GM21717 (cell line): ENCODE measurements at regions not wholly inside any gene's neighbourhood (a gene's known extent, or its start where the extent isn't known, plus 50 kb on each side); places are given as distances from the start of the nearest gene placed in this dataset.
A peak's percentile ranks its signal among the peaks of the same experiment; 100 is the strongest.

Source experiments
- ATAC-seq: cut with Tn5 transposase; IDR thresholded peaks from one replicate; pipeline ENCODE4 v1.9.1; 2021; ENCODE audit warnings: mild to moderate bottlenecking, moderate library complexity; ENCODE audit not compliant: unreplicated experiment

- ATAC-seq: no peak
Observed at GRCh38 chr18:21991886-21992285, 177.5 kb upstream of the GATA6 start.

GRCh38 chr18:21996351-21996826 is 173.0 kb upstream of the GATA6 start:
- ATAC-seq: no peak

GRCh38 chr18:21997207-21998143 is 171.9 kb upstream of the GATA6 start:
- ATAC-seq: peak; percentile 68

GRCh38 chr18:21998486-21998885 is 170.9 kb upstream of the GATA6 start:
- no peak for ATAC-seq

GRCh38 chr18:22001912-22002487 is 167.4 kb upstream of the GATA6 start:
- no peak for ATAC-seq

GRCh38 chr18:22005191-22005841 is 164.1 kb upstream of the GATA6 start:
- ATAC-seq: no peak

- no peak for ATAC-seq
Observed at GRCh38 chr18:22006458-22006857, 162.9 kb upstream of the GATA6 start.

- ATAC-seq: no peak
Observed at GRCh38 chr18:22009242-22009641, 160.1 kb upstream of the GATA6 start.

- ATAC-seq: no peak
Observed at GRCh38 chr18:22013993-22014392, 155.4 kb upstream of the GATA6 start.

GRCh38 chr18:22015156-22015555 is 154.2 kb upstream of the GATA6 start:
- ATAC-seq: no peak

- ATAC-seq: no peak
Observed at GRCh38 chr18:22018366-22018765, 151.0 kb upstream of the GATA6 start.

- ATAC-seq: no peak
Observed at GRCh38 chr18:22019193-22019592, 150.2 kb upstream of the GATA6 start.

- no peak for ATAC-seq
Observed at GRCh38 chr18:22020127-22020866, 149.1 kb upstream of the GATA6 start.

- ATAC-seq: no peak
Observed at GRCh38 chr18:22020867-22021370, 148.5 kb upstream of the GATA6 start.

- ATAC-seq: no peak
Observed at GRCh38 chr18:22021701-22022100, 147.7 kb upstream of the GATA6 start.

GRCh38 chr18:22024924-22025323 is 144.5 kb upstream of the GATA6 start:
- ATAC-seq: no peak

GRCh38 chr18:22026362-22026761 is 143.0 kb upstream of the GATA6 start:
- no peak for ATAC-seq

- ATAC-seq: no peak
Observed at GRCh38 chr18:22026889-22027288, 142.5 kb upstream of the GATA6 start.

- ATAC-seq: no peak
Observed at GRCh38 chr18:22031611-22032010, 137.8 kb upstream of the GATA6 start.

GRCh38 chr18:22032392-22032961 is 136.9 kb upstream of the GATA6 start:
- ATAC-seq: no peak
